ENCODE measurements at regions not wholly inside any gene's neighbourhood (a gene's known extent, or its start where the extent isn't known, plus 50 kb on each side); places are given as distances from the start of the nearest gene placed in this dataset.

GRCh38 chr6:144574796-144575195 lies 289.7 kb downstream of the UTRN start:
- TF ChIP-seq POLR2A (IDR thresholded peaks at IDR 0.05; ENCODE audit: low read length) (no peak), GATA1 (IDR thresholded peaks at IDR 0.05; ENCODE audit: low read depth, low read length) (no peak)
